Keratinocyte (primary cell): ENCODE measurements at regions not wholly inside any gene's neighbourhood (a gene's known extent, or its start where the extent isn't known, plus 50 kb on each side); places are given as distances from the start of the nearest gene placed in this dataset.

Experiments
- DNase-seq: peaks from one replicate; pipeline ENCODE4 v3.0.0-alpha.2; 2011; ENCODE audit warnings: low read depth, missing footprints, low spot score
- FAIRE-seq: peaks from 2 replicates; lab custom pipeline; 2011; peaks lifted over from hg19 to GRCh38; lab: Jason Lieb, UNC
- H2AFZ ChIP-seq: 2 replicates; pipeline ENCODE4 v1.6.0; 2012; ENCODE audit warnings: low read length, control low read depth, inconsistent platforms; ENCODE audit not compliant: control insufficient read depth
- H3K27ac ChIP-seq: 2 replicates; pipeline ENCODE4 v1.5.1; 2011; ENCODE audit warnings: low read length; ENCODE audit not compliant: control insufficient read depth, insufficient read depth
- H3K27me3 ChIP-seq: 3 replicates; pipeline ENCODE4 v1.6.0; 2011; ENCODE audit warnings: low read length; ENCODE audit not compliant: control insufficient read depth, insufficient read depth; ENCODE audit errors: extremely low read depth
- H3K36me3 ChIP-seq, 2 experiments: 2 replicates in 1 of 2; 3 replicates in 1 of 2; pipeline ENCODE4 v1.5.1; 2011; ENCODE audit warnings: low read length in 2 of 2, mild to moderate bottlenecking in 1 of 2; ENCODE audit not compliant: control insufficient read depth in 2 of 2, insufficient read depth in 2 of 2; ENCODE audit errors: extremely low read depth in 1 of 2
- H3K4me1 ChIP-seq: 3 replicates; pipeline ENCODE4 v1.5.1; 2011; ENCODE audit warnings: low read length; ENCODE audit not compliant: control insufficient read depth, insufficient read depth; ENCODE audit errors: extremely low read depth
- H3K4me2 ChIP-seq: 3 replicates; pipeline ENCODE4 v1.6.0; 2011; ENCODE audit warnings: low read depth, low read length; ENCODE audit not compliant: control insufficient read depth, insufficient read depth; ENCODE audit errors: extremely low read depth
- H3K4me3 ChIP-seq, 3 experiments: fragments of 200-600 bp in 1 of 3; sonication (generic) in 1 of 3; 2 replicates in 2 of 3; 3 replicates in 1 of 3; pipeline ENCODE4 v1.5.1; 2011 to 2016; ENCODE audit warnings: low read length in 3 of 3, mild to moderate bottlenecking in 3 of 3, control low read depth in 2 of 3, inconsistent platforms in 1 of 3, low read depth in 1 of 3, mixed read lengths in 1 of 3, mixed run types in 1 of 3, moderate library complexity in 1 of 3; ENCODE audit not compliant: control insufficient read depth in 2 of 3, insufficient read depth in 2 of 3; ENCODE audit errors: extremely low read depth in 1 of 3
- H3K79me2 ChIP-seq: 2 replicates; pipeline ENCODE4 v1.6.0; 2012; ENCODE audit warnings: low read length; ENCODE audit not compliant: control insufficient read depth, insufficient read depth
- H3K9ac ChIP-seq: 3 replicates; pipeline ENCODE4 v1.6.0; 2011; ENCODE audit warnings: low read length; ENCODE audit not compliant: control insufficient read depth, insufficient read depth; ENCODE audit errors: extremely low read depth
- H3K9me1 ChIP-seq: 3 replicates; pipeline ENCODE4 v1.6.0; 2011; ENCODE audit warnings: low read length; ENCODE audit not compliant: control insufficient read depth, insufficient read depth; ENCODE audit errors: extremely low read depth
- H3K9me3 ChIP-seq: 2 replicates; pipeline ENCODE4 v1.5.1; 2012; ENCODE audit warnings: low read depth, low read length; ENCODE audit not compliant: control insufficient read depth
- H4K20me1 ChIP-seq: 3 replicates; pipeline ENCODE4 v1.6.0; 2011; ENCODE audit warnings: low read length; ENCODE audit not compliant: control insufficient read depth, insufficient read depth; ENCODE audit errors: extremely low read depth
- CTCF ChIP-seq, 3 experiments: IDR thresholded peaks in 1 of 3; conservative IDR thresholded peaks in 1 of 3; optimal IDR thresholded peaks in 1 of 3; 2 replicates in 2 of 3; 3 replicates in 1 of 3; pipeline versions ENCODE3 to v1.5.1; 2011; ENCODE audit warnings: low read length in 3 of 3, mild to moderate bottlenecking in 3 of 3, moderate library complexity in 2 of 3, control low read depth in 1 of 3, inconsistent platforms in 1 of 3; ENCODE audit not compliant: insufficient read depth in 2 of 3; ENCODE audit errors: extremely low read depth in 1 of 3
- EZH2 ChIP-seq: IDR thresholded peaks from one replicate; pipeline ENCODE4 v1.6.1; 2012; ENCODE audit warnings: inconsistent platforms, mild to moderate bottlenecking, low read length, moderate library complexity
- dilution Hi-C: fragments of 300-500 bp; cut with MboI; formaldehyde crosslinking; loops from one replicate; pipeline ENCODE4 v1.7.0; 2020; ENCODE audit warnings: low sequenced_read_pairs; ENCODE audit not compliant: extremely low pct_ligation_motif_present

GRCh38 chr2:19649142-19649541 lies 252.6 kb downstream of the TTC32 start:
- Histone ChIP-seq H3K79me2 (no peaks in the 10 kb centered on the region), H3K27me3 (no peaks in the 10 kb centered on the region), H2AFZ (no peak overlapping the region), H3K9me1 (no peaks in the 10 kb centered on the region), H3K27ac (peak overlapping the region; percentile 79), H3K9ac (no peak overlapping the region), H3K36me3 (no peaks in the 10 kb centered on the region), H4K20me1 (no peaks in the 10 kb centered on the region), H3K4me3 (no peak overlapping the region), H3K9me3 (no peaks in the 10 kb centered on the region), H3K4me2 (peak overlapping the region; percentile 49), H3K4me1 (peaks cover 29% of the 10 kb centered on the region)
- dilution Hi-C loops, result no loop called here
- FAIRE-seq (peak; percentile 48), DNase-seq (no peak)
- TF ChIP-seq EZH2 (no peak), CTCF (optimal IDR thresholded peaks at IDR 0.05 in 1 of 3, IDR thresholded peaks at IDR 0.05 in 1 of 3, conservative IDR thresholded peaks at IDR 0.05 in 1 of 3; ENCODE audit: extremely low read depth in 1 of 3, insufficient read depth in 2 of 3, low read length in 3 of 3) (no peak)

GRCh38 chr2:19648583-19648982 lies 253.2 kb downstream of the TTC32 start:
- Histone ChIP-seq H3K36me3 (no peaks in the 10 kb centered on the region), H3K9me1 (no peaks in the 10 kb centered on the region), H2AFZ (no peak overlapping the region), H3K4me1 (peaks cover 29% of the 10 kb centered on the region), H3K79me2 (no peaks in the 10 kb centered on the region), H3K27ac (peak overlapping the region; percentile 79), H3K4me2 (peak overlapping the region; percentile 43), H4K20me1 (no peaks in the 10 kb centered on the region), H3K4me3 (no peak overlapping the region), H3K9me3 (no peaks in the 10 kb centered on the region), H3K9ac (no peak overlapping the region), H3K27me3 (no peaks in the 10 kb centered on the region)
- FAIRE-seq, result peak; percentile 87
- dilution Hi-C loops, result no loop called here
- no peak for TF ChIP-seq CTCF (optimal IDR thresholded peaks at IDR 0.05 in 1 of 3, IDR thresholded peaks at IDR 0.05 in 1 of 3, conservative IDR thresholded peaks at IDR 0.05 in 1 of 3; ENCODE audit: extremely low read depth in 1 of 3, insufficient read depth in 2 of 3, low read length in 3 of 3)
- no peak for TF ChIP-seq EZH2
- no peak for DNase-seq
